ENCODE measurements at regions not wholly inside any gene's neighbourhood (a gene's known extent, or its start where the extent isn't known, plus 50 kb on each side); places are given as distances from the start of the nearest gene placed in this dataset.

DNA sequence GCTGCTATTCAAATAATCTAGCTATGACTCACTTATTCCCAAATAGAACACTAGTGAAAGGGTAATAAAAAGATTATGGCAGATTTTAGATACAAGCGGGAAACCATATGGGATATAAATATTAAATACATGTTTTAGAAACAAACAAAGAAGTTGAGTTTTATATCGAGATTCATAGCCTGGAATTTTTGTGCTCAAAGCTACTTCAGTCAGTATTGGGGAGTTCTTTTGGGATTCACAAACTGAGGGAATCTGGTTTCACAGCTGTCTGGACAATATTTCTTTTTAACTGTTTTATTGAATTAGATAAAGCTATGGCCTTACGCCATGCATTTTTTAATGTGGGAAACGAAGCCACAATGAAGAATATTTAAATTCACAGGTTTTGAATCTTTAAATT, 257.1 kb upstream of the PCDH20 start:
- Mint-ChIP-seq H3K9me3 (peaks cover 7% of the 10 kb centered on the region), H3K27me3 (ENCODE audit: insufficient read depth) (no peaks in the 10 kb centered on the region), H3K4me1 (ENCODE audit: low read depth) (no peaks in the 10 kb centered on the region), H3K4me3 (no peak overlapping the region), H3K36me3 (ENCODE audit: low read depth) (no peaks in the 10 kb centered on the region), H3K27ac (no peak overlapping the region)
- no peak for DNase-seq (ENCODE audit: low spot score)
- intact Hi-C loops (cut with micrococcal nuclease) = no loop called here

DNA sequence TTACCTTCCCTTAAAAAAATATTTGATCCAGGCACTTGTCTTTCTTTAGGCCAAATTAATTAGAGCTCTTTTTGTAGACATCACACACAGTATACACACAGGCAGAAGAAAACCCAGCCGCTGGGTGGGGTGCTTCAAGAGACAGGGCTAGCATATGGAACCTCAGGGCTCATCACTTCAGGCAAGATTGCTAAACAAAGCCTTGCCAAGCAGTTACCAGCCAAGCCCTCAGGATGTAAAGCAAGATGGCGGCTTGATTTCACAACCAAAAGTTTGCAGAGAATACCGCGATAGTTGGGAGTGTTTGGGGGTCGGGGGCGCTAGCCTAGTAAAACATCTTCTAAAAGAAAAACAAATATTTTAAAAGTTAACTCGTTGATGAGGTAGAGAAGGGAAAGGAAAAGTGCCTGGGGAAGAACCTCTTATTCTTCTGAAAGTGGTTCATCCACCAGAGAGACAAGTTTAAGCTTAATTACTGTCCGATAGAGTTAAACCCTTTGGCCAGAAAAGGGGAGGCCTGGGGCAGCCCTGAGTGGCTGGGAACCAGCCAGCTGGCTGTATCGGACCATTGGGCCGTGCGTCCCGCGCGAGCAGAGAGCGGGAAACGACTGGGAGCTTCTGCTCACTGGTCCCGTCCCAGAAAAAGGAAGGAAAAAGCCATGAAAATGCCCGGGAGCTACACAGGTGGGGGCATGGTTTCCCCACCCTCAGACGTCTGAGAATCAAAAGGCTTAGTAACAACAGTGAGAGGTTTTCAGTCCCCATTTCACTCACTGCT, 254.9 kb upstream of the PCDH20 start:
- intact Hi-C loops (cut with micrococcal nuclease) = no loop called here
- Mint-ChIP-seq H3K27ac (no peak overlapping the region), H3K9me3 (peaks cover 6% of the 10 kb centered on the region), H3K27me3 (ENCODE audit: insufficient read depth) (no peaks in the 10 kb centered on the region), H3K4me1 (ENCODE audit: low read depth) (no peaks in the 10 kb centered on the region), H3K36me3 (ENCODE audit: low read depth) (no peaks in the 10 kb centered on the region), H3K4me3 (no peak overlapping the region)
- no peak for DNase-seq (ENCODE audit: low spot score)

DNA sequence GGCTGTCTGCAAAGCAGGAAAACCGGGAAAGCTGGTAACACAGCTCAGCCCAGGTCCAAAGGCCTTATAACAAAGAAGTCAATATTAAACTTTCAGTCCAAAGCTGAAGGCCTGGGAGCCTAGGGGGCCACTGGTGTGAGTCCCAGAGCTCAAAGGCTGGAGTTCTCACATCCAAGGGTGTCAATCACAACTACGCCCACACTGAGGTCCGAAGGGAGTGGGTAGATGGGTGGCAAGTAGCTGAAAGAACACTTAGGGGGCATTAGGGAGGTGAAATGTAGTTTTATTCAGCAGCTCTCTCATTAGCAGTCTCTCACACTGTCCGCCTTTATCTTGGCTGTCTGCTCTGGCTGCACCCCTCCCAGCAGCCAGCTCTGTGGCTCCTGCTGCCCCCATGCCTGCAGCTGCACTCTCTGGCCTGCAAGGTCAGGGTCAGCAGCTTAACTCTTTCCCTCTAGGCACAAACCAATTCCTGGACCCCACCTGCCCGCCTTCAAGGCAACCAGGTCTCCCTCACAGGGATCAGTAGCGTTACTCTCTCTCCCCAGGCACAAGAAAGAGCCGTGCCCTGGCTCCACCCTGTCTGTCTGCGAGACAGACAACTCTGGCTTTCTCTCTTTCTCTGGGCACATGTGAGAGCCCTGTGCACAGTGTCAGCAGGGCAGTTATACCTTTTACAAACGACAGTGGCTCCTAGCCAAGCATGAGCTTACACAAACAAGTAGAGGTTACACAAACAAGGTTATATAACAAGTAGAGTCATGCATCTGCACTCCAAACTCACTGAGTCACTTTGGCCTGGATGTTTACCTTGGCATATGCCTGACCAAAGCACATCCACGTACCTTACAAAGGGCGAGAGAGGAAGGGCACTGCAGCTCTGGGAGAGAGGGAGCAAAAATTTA, 249.4 kb upstream of the PCDH20 start:
- no peaks in the 10 kb centered on the region for H3K4me1 Mint-ChIP-seq (ENCODE audit: low read depth)
- no peak overlapping the region for H3K27ac Mint-ChIP-seq
- H3K36me3 Mint-ChIP-seq (ENCODE audit: low read depth) = no peaks in the 10 kb centered on the region
- no peaks in the 10 kb centered on the region for H3K27me3 Mint-ChIP-seq (ENCODE audit: insufficient read depth)
- intact Hi-C loops (cut with micrococcal nuclease) = no loop called here
- no peak for DNase-seq (ENCODE audit: low spot score)
- peaks cover 23% of the 10 kb centered on the region for H3K9me3 Mint-ChIP-seq
- H3K4me3 Mint-ChIP-seq = no peak overlapping the region

DNA sequence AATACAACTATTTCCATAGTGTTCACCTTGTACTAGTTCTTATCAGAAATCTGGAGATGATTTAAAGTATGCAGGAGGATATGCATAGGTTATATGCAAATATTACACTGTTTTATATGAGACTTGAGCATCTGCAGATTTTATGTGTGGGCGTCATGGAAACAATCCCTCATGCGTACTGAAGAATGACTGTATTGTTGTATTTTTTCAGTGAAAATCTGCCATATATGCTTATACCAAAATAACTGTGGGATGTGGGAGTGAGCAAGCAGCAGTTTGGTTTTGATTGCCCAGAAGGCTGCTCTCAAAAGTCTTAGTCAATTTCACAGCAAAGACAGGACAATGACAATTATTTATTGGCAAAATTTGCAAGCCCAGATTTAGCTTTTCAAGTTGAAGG, 238.8 kb upstream of the PCDH20 start:
- Mint-ChIP-seq H3K36me3 (ENCODE audit: low read depth) (no peaks in the 10 kb centered on the region), H3K9me3 (peaks cover 19% of the 10 kb centered on the region), H3K27ac (no peak overlapping the region)

DNA sequence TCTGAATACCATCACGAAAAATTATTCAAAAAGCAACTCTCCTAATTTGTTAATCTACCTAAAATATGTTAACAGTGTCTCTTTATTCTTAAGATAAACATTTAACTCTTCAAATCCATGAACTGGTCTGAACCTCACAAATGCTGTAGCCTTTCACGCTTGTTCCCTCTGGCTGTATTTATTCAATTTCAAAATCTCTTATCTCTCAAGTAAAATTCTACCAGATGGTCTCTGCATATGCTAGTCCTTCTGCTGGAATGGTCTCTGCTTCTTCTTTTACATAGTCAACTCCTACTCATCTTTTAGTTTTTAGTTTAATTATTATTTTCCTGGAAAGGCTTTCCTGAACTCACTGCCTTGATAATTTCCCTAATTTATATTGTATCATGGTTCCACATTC, 232.9 kb upstream of the PCDH20 start:
- no peaks in the 10 kb centered on the region for H3K4me1 Mint-ChIP-seq (ENCODE audit: low read depth)
- no peak for DNase-seq (ENCODE audit: low spot score)
- H3K27ac Mint-ChIP-seq = no peak overlapping the region
- H3K9me3 Mint-ChIP-seq = peaks cover 21% of the 10 kb centered on the region
- no peaks in the 10 kb centered on the region for H3K27me3 Mint-ChIP-seq (ENCODE audit: insufficient read depth)
- no peak overlapping the region for H3K4me3 Mint-ChIP-seq
- no peaks in the 10 kb centered on the region for H3K36me3 Mint-ChIP-seq (ENCODE audit: low read depth)
- intact Hi-C loops (cut with micrococcal nuclease) = no loop called here

More for the DNA sequence above, 238.8 kb upstream of the PCDH20 start:
- DNase-seq (ENCODE audit: low spot score) = no peak
- intact Hi-C loops (cut with micrococcal nuclease) = no loop called here
- Mint-ChIP-seq H3K27me3 (ENCODE audit: insufficient read depth) (no peaks in the 10 kb centered on the region), H3K4me1 (ENCODE audit: low read depth) (no peaks in the 10 kb centered on the region), H3K4me3 (no peak overlapping the region)

DNA sequence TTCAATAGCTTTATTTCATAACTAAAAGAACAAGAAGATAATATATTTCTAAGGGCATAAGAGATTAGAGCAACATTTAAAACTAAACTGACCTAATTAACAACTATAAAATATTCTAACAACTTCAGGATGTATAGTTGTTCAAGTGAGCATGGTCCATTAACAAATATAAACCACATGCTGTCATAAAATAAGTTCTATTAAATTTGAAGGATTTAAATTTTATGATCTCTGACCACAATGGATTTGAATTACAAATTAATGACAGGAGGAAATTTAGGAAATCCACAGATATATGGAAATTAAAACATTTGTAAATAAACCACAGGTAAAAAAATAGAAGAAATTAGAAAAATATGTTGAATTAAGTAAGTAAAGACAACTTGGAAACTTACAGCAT, 196.5 kb upstream of the PCDH20 start:
- no peaks in the 10 kb centered on the region for H3K36me3 Mint-ChIP-seq (ENCODE audit: low read depth)
- no peak overlapping the region for H3K4me3 Mint-ChIP-seq
- no peak for DNase-seq (ENCODE audit: low spot score)
- no peak overlapping the region for H3K27ac Mint-ChIP-seq
- H3K27me3 Mint-ChIP-seq (ENCODE audit: insufficient read depth) = no peaks in the 10 kb centered on the region
- peaks cover 11% of the 10 kb centered on the region for H3K9me3 Mint-ChIP-seq
- H3K4me1 Mint-ChIP-seq (ENCODE audit: low read depth) = no peaks in the 10 kb centered on the region
- intact Hi-C loops (cut with micrococcal nuclease) = no loop called here

DNA sequence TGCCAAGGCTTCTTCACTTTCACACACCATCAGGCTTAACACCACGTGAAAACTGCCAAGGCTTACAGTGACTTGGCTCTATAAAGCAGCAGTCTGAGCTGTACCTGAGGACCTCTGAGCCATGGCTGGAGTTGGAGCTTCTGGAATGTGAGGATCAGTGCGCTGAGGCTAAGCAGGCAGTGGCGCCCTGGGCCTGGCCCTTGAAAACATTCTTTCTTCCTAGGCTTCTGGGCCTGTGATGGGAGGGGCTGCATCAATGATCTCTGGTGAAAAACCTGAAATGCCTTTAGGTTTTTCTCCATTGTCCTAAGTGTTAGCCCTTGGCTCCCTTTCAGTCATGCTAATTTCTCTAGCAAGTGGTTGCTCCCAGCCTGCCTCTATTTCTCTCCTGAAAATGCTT, 192.5 kb upstream of the PCDH20 start:
- no peak for DNase-seq (ENCODE audit: low spot score)
- intact Hi-C loops (cut with micrococcal nuclease) = no loop called here
- peaks cover 25% of the 10 kb centered on the region for H3K9me3 Mint-ChIP-seq
- H3K4me3 Mint-ChIP-seq = no peak overlapping the region
- H3K27ac Mint-ChIP-seq = no peak overlapping the region
- no peaks in the 10 kb centered on the region for H3K27me3 Mint-ChIP-seq (ENCODE audit: insufficient read depth)
- no peaks in the 10 kb centered on the region for H3K4me1 Mint-ChIP-seq (ENCODE audit: low read depth)
- H3K36me3 Mint-ChIP-seq (ENCODE audit: low read depth) = no peaks in the 10 kb centered on the region

DNA sequence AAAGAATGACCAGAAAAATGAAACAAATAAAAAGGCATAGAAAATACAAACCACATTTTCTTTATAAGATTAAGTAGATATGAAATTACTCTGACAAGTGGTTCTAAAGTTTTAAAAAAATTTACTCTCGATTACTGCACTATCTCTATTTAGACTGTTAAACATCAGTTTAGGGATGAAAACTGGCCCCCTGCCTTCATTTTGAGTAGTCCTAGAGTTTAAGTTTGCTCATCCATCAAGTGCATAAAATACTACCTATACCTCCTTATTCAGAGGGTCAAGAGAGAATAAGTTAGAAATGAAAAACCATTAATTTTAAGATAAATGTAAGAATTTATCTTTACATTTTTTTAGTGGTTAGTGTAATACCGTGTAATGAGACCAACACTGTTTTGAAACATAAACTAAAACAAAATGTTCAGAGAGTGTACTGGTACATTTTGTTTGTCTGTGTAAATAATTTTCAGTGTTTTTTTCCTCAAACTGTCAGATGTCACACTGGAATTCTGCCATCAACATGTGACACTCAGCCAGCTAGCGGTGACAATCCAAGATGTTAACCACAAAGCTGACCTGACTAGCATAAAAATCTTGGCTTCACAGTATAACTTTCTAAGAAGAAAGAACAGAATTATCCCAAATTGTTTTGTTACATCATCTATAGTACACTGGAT, 184.8 kb upstream of the PCDH20 start:
- H3K36me3 Mint-ChIP-seq (ENCODE audit: low read depth) = no peaks in the 10 kb centered on the region
- no peaks in the 10 kb centered on the region for H3K4me1 Mint-ChIP-seq (ENCODE audit: low read depth)
- peaks cover 18% of the 10 kb centered on the region for H3K9me3 Mint-ChIP-seq
- DNase-seq (ENCODE audit: low spot score) = no peak
- intact Hi-C loops (cut with micrococcal nuclease) = no loop called here
- H3K4me3 Mint-ChIP-seq = no peak overlapping the region
- no peaks in the 10 kb centered on the region for H3K27me3 Mint-ChIP-seq (ENCODE audit: insufficient read depth)
- no peak overlapping the region for H3K27ac Mint-ChIP-seq

DNA sequence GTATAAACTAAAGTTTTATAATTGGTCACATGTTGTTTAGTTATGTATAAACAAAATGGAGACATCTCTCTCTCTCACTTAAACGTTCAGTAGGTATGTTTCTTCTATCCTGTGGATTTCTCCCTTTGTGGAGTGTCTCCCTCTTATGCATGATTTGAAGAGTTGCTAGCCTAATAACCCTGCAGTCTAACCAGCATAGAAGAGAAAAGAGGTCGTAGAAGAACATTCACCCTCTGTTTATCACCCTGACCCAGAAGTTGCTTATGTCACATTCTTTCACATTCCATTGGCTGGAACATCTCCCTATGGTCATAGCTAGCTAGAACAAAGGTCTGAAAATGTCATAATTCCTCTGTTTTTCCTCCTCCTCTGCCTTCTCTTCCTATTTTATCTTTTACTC, 176.8 kb upstream of the PCDH20 start:
- no peak overlapping the region for H3K27ac Mint-ChIP-seq
- H3K27me3 Mint-ChIP-seq (ENCODE audit: insufficient read depth) = no peaks in the 10 kb centered on the region
- intact Hi-C loops (cut with micrococcal nuclease) = no loop called here
- no peaks in the 10 kb centered on the region for H3K4me1 Mint-ChIP-seq (ENCODE audit: low read depth)
- no peaks in the 10 kb centered on the region for H3K36me3 Mint-ChIP-seq (ENCODE audit: low read depth)
- peaks cover 2% of the 10 kb centered on the region for H3K9me3 Mint-ChIP-seq
- no peak for DNase-seq (ENCODE audit: low spot score)
- no peak overlapping the region for H3K4me3 Mint-ChIP-seq

DNA sequence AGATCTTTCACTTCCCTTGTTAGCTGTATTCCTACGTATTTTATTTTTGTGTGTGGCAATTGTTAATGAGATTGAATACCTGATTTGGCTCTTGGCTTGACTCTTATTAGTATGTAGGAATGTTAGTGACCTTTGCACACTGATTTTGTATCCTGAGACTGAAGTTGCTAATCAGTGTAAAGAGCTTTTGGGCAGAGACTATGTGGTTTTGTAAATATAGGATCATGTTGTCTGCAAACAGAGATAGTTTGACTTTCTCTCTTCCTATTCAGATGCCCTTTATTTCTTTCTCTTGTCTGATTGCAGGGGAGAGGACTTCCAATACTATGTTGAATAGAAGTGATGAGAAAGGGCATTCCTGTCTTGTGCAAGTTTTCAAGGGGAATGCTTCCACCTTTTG, 160.3 kb upstream of the PCDH20 start:
- Mint-ChIP-seq H3K4me1 (ENCODE audit: low read depth) (no peaks in the 10 kb centered on the region), H3K36me3 (ENCODE audit: low read depth) (no peaks in the 10 kb centered on the region), H3K27me3 (ENCODE audit: insufficient read depth) (no peaks in the 10 kb centered on the region), H3K9me3 (peaks cover 21% of the 10 kb centered on the region), H3K27ac (no peak overlapping the region), H3K4me3 (no peak overlapping the region)
- no peak for DNase-seq (ENCODE audit: low spot score)
- intact Hi-C loops (cut with micrococcal nuclease) = no loop called here

DNA sequence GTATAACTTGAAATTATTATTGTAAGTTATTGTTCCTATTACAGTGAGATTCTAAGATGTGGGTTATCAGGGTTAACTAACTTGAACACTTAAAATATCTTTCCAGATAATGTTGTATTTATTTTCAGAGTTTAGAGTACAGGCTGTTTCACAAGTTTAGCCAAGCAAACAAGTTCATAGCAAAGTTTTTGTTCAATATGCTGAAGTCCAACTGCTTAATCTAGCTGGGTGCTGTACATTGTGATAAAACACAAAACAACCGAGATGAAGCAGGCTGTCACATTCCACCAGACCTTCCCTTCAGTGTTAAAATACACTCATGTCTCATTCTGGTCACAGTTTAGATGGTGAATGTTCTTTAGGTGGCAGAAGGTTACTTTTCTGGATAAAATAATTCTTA, 148.0 kb upstream of the PCDH20 start:
- H3K4me1 Mint-ChIP-seq (ENCODE audit: low read depth) = no peaks in the 10 kb centered on the region
- no peak overlapping the region for H3K27ac Mint-ChIP-seq
- H3K36me3 Mint-ChIP-seq (ENCODE audit: low read depth) = no peaks in the 10 kb centered on the region
- no peak overlapping the region for H3K4me3 Mint-ChIP-seq
- no peak for DNase-seq (ENCODE audit: low spot score)
- no peaks in the 10 kb centered on the region for H3K27me3 Mint-ChIP-seq (ENCODE audit: insufficient read depth)
- peaks cover 11% of the 10 kb centered on the region for H3K9me3 Mint-ChIP-seq
- intact Hi-C loops (cut with micrococcal nuclease) = no loop called here

DNA sequence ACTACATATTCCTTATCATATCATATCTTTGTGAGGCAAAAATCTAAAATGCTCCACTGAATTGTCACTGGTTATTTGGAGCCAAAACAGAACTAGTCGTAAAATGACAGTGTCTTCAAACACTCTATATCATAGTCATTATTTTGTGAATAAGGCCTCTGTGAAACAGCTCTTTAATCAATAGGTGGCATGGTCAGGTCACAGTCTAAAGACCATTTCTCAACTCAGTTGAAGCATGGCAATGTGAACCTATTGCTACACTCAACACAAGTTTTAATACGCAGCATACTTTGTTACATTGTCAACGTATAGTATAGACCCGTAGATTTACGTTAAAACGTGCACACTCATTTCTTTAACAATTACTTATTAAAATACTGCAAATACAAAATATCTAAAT, 131.3 kb upstream of the PCDH20 start:
- no peak for DNase-seq (ENCODE audit: low spot score)
- Mint-ChIP-seq H3K36me3 (ENCODE audit: low read depth) (no peaks in the 10 kb centered on the region), H3K4me3 (no peak overlapping the region), H3K27me3 (ENCODE audit: insufficient read depth) (no peaks in the 10 kb centered on the region), H3K27ac (no peak overlapping the region), H3K4me1 (ENCODE audit: low read depth) (no peaks in the 10 kb centered on the region), H3K9me3 (peaks cover 3% of the 10 kb centered on the region)
- intact Hi-C loops (cut with micrococcal nuclease) = no loop called here

DNA sequence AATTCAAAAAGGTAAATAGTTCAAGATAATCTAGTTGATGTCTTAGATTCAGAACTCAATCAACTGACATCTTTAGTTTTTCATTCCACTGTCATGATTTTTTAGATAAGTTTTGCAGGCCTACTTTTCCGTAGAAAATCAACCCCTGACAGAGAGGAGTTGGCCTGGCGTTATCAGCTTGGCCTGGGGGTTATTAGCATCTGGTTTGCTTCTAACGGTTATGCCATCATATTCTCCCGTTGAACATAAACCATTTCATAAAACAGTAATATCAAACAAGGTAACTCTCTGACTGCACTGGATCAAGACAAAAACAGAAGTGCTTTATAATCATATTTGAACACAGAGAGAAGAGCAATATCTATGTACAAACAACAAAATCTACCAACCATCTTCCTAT, 130.8 kb upstream of the PCDH20 start:
- Mint-ChIP-seq H3K27me3 (ENCODE audit: insufficient read depth) (no peaks in the 10 kb centered on the region), H3K4me1 (ENCODE audit: low read depth) (no peaks in the 10 kb centered on the region), H3K4me3 (no peak overlapping the region), H3K9me3 (peaks cover 1% of the 10 kb centered on the region), H3K36me3 (ENCODE audit: low read depth) (no peaks in the 10 kb centered on the region), H3K27ac (no peak overlapping the region)
- intact Hi-C loops (cut with micrococcal nuclease) = no loop called here
- DNase-seq (ENCODE audit: low spot score) = no peak

All from activated T-helper 1 cell treated with anti-CD3 and anti-CD28 coated beads, Interleukin-12 subunit alpha, Interleukin-12 subunit beta, Interleukin-2, Interleukin-4 antibody, amounts not matched to agents 30 ng/mL and 10 ng/mL and 1 ng/mL, durations not matched to agents 14 hours and 24 hours and 36 hours (primary cell).